NCI-H146 treated with DMSO at 0.1 percent for 48 hours (cell line): ENCODE measurements at regions not wholly inside any gene's neighbourhood (a gene's known extent, or its start where the extent isn't known, plus 50 kb on each side); places are given as distances from the start of the nearest gene placed in this dataset.
"Not testable (repeated sequence)": the region's sequence is repeated elsewhere in the genome, so short reads cannot be mapped to it uniquely, and the experiment has no call there.

Experiments used
- DNase-seq: peaks from one replicate; lab custom pipeline; 2025; ENCODE audit not compliant: unreplicated experiment; lab: John Stamatoyannopoulos, UW

DNA sequence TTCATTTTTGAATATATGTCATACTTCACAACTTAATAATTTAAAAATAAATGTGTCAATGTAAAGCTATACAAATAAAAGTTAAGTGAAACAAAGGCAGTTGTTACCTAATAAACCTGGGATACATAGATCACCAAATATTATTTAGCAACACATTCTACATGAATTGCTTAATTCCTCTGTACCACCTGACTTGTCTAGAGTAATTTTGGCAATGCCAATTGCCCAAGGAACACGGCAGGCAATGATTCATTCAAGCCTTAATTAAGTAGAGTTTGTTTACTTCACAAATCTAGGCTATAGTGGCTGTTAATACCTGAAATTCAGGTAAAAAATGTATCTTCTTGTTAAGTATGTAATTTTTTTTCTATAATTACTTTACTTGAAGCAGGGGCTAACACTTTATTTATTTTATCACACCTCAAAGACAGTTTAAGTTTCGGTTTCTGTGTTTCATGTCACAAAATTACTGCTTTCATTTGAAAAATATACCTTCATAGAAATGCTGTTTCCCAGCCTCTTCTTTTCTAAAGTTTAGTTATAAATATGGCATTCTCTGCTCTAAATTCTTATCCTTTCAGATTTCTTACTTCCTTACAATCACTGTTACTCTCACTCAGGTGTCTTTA lies 705.7 kb downstream of the SLITRK5 start:
- DNase-seq = no peak

DNA sequence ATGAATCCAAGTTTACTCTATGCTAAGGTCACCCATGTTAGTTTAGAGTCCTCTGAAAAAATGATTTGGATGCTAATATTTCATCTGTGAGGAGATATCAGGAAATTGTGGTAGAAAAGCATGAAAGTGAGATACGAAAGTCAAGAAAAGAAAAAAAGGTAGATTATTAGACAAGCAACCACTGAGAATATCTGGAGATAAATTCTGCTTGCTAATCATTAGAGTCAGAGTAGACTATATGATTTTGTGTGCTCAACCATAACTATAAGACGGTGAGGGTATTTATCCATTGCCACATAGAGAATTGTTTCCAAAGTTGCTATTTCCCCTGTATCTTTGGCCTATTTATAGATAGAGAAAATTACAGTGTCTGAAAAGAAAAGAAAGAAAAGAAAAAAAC lies 706.7 kb downstream of the SLITRK5 start:
- DNase-seq = no peak

DNA sequence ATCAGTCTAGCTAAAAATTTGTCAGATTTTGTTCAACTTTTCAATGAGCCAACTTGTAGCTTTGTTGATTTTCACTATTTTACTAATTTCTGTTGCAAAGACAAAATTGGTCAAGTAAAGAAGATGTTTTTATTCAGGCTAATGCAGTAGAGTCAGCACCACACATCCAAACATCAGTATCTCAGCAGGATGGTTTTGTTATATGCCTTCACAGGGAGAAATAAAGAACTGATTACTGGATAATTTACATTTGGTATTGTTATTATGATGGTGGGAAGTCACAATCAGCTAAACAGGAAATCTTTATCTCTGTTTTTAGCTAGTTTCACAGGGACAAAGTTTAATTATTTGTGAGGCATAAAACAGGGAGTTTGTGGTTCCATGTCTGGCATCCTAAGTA lies 713.4 kb downstream of the SLITRK5 start:
- no peak for DNase-seq

DNA sequence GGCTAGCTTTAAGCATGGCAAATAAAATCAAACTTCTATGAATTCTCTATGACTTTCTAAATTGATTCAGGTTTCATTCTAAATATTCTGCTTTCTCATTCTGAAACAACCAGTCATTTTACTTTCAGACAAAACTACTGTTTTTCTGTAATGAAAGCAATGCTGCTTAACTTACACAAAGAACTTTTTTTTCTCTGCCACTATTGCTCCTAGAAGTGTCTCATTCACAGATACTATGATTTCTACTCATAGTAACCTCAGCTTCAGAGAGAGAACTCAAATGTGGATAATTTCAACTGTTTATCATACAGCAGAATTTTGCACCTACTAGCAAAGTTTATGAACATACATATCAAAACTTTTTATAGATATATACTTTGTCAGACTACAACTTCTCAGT lies 724.6 kb downstream of the SLITRK5 start:
- DNase-seq = no peak

DNA sequence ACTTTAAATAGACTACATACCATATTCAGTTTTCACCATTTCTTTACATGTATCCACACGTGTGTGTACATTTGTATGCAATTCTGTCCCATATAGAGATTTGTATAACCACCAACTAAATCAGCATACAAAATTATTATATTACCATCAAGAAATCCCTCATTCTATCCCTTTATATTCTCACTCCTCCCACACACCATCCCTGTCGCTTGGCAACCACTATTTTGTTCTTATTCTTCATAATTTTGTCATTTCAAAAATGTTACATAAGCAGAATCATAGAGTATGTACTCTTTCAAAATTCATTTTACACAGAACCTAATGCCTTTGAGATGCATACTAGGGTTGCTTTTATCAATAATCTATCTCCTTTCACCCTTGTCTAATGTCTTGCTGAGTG lies 740.5 kb downstream of the SLITRK5 start:
- no peak for DNase-seq

DNA sequence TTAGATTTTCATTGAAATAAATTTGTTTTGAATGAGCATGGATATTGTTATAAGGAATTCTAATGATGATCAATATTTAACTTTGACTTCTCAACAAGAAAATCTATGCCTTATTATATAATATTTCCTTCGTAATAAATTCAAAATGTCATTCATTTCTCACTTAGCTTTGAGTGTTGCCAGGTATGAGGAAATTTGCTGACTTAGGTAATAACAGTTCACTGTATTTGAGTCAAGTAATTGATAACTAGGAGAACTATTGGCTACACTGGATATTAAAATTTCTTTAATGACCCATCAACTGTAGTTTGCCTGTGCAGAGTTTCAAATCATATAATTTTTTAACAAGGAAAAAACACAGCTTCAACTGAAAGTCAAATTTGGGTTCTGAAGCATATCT lies 746.6 kb downstream of the SLITRK5 start:
- DNase-seq = no peak

DNA sequence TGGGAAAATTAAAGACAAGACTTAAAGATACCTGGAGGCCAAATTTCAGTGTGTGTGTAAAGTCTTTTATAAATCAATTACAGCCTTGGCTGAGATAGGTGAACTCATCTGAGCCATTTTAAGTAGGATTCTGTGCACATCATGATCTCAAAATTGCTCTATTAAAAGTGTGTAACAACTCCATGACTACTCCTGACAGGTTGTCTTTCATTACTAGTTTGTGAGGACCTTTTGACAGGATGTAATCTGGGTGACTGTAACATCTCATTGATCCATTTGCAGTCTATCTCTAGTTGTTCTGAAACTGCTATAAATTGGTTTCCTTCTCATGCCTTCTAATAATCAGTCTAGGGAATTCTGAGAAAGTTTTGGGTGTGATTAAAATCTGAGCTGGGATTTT lies 753.3 kb downstream of the SLITRK5 start:
- DNase-seq = no peak

DNA sequence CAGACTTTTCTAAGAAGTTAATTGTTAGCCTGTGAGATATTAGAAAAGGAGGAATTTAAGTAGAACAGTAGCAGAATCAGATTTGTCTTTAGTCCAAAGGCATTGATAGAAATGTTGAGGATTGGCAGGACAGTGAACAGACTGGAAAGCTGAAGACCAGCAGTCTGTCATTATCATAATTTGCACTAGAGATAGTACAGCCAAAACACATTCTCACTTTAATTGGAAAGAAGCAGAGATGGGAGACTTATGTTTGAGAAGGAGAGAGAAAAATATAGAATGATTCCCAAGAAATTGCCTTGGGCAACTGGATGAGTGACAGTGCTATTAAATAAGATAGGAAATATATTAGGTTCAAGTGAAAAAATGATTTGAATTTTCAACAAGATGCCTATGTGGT lies 755.5 kb downstream of the SLITRK5 start:
- DNase-seq = no peak

DNA sequence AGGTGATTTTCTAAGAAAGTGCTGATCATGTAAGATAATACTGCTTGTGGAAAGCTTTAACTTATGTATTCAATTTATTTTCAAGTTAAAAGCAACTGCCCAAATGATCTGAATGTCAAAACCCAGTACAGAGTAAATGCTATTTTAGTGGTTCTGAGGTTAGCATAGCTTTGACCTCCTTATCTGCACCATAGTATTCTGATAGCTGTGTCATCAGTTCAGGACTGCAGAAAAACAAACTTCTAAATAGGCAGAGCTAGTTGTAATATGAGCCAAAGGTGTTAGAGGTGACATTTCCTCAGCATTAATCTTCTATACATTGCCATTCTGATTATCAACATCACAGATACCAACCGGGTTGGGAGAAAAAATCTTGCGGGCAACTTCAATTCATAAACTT lies 758.7 kb downstream of the SLITRK5 start:
- no peak for DNase-seq

DNA sequence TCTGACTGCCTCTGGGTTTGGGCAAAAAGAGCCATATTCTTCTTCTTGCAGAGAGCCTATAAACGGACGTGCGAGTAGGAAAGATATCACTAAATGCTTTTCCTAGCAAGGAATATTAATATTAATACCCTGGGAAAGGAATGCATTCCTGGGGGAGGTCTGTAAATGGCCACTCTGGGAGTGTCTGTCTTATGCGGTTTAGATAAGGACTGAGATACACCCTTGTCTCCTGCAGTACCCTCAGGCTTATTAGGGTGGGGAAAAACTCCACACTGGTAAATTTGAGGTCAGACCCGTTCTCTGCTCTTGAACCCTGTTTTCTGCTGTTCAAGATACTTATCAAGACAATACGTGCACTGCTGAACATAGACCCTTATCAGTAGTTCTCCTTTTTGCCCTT lies 763.8 kb downstream of the SLITRK5 start:
- no peak for DNase-seq

DNA sequence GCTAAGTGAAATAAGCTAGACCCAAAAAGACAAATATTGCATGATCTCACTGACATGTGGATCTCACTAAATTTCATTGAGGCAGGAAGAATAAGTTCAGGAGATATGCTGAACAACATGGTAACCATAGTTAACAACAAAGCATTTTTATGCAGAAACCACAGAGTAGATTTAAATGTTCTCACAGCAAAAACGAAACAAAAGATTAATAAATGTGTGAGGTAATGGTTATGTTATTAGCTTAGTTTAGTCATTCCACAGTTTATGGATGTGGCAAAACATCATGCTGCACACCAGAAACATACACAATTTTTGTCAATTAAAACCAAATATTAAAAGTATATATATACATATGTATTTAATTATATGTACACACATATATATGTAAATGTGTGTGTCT lies 765.8 kb downstream of the SLITRK5 start:
- DNase-seq = no peak

DNA sequence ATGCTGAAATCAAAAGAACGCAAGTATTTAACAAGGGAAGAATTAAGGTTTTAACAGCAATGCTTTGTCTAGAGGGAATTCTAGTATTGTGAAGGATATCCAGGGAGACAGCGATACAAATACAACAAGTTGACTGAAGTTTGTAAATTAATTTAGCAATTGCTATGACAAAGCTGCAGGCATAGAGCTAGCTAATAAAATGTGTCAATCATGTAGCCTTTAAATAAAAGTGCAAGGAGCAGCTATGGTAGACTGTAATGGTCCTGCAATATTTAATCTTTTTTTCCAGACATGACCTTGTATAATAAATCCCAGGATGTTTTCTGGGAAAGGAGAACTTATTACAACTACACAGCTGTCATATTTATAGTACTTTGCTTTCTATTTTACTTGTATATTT lies 779.3 kb downstream of the SLITRK5 start:
- DNase-seq = no peak

DNA sequence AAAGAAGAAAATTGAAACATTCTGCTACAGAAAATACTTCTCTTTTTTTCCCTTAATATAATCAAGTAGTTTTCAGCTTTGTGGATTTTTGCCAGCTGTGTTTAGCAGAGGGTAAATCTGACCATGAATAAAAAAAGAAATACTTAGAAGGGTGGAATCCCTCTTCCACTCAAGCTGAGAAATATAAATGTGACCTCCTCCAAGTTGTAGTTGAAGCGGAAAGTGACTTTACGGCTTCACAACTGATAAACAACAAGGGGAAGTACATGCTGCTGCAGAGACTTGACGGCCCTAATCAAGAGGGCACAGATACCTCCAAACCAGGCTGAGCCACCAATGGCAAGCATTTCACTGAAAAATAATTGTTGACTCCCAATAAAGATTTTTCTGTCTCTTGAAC lies 785.0 kb downstream of the SLITRK5 start:
- DNase-seq = no peak

DNA sequence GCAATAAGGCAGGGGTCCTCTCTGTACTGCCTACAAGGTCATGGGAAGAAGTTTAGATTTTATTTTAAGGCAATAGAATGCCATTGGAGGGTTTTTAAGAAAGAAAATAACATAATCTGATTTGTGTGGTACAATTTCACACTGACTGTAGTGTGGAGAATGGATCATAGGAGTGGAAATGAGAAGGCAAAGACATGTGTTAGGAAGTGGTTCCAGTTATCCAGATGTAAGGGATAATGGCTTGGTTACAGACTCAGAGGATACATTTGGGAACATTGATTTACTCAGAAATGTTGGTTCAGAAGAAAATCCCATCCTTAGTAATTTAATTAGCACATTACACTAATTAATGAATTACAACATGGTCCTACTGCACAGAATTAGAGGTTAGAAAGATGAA lies 788.2 kb downstream of the SLITRK5 start:
- DNase-seq = no peak

DNA sequence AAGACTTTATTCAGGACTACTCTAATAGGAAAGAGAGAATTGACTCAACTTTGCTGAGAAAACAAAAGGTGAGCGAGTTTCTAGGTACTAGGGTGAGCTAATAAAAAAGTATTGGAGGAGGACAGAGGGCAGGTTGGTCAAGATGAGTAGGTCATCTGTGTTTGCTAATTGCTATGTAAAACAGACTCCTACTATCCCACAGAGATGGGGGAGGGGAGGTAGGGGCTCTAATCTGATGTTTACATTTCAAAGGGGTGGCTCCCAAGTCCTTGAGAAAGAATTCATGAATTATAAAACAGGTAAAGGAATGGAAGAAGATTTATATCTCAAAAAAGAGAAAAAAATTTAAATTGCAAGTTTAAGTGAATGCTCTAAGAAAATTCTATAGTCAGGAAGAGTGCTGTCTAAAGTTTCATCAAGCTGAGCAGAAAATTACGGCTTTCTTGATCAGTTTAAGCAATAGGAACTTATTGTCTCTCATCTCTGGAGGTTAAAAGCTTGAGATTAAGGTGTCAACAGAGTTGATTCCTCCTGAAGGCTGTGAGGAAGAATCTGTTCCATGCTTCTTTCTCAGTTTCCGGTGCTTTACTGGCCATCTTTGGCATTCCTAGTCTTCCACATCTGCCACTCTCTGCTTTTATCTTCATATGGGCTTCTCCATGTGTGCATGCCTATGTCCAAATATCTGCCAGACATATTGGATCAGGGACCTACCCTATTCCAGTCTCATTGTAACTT lies 790.3 kb downstream of the SLITRK5 start:
- no peak for DNase-seq

DNA sequence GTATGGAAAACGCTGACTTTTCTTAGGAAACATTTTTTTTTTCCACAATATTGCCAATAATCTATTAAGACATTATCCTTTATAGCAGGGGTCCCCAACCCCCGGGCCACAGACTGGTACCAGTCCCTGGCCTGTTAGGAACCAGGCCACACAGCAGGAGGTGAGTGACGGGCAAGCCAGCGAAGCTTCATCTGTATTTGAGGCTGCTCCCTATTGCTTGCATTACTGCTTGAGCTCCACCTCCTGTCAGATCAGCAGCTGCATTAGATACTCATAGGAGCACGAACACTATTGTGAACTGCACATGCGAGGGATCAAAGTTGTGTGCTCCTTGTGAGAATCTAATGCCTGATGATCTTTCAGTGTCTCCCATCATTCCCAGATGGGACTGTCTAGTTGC lies 793.7 kb downstream of the SLITRK5 start:
- DNase-seq = no peak

DNA sequence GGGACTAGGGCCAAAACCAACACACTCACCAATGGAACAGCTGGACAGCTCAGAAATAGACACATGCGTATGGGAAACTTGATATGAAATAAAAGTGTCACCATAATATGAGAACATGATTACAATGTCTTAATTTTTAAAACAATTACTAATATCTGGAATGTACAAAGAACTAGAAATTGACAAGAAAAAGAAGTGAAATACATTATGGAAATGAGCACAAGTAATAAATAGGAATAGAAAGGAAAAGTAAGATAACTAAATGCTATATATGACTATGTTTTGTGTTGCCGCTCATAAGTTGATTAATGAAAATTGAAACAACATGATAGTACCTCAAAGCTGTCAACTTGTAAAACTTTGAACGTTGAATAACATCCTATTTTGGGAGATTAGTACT lies 801.1 kb downstream of the SLITRK5 start:
- no peak for DNase-seq

DNA sequence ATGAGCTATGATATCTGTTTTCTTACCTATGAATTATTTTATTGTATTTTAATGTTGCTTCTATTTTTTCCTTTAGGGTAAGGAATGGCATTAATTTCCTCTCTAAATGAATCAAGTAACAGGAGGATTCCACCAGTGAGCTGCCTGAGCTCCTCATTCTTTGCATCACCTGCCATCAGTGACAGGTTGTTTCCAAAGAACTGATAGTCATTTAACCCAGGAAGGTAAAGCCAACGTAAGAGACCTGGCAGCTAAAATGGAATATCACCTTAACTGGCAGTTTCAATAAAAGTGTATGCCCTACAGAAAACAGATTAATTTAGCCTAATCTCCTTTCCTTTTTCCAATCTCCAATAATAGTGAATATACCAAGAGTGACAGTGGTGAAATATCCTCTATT lies 812.0 kb downstream of the SLITRK5 start:
- no peak for DNase-seq

DNA sequence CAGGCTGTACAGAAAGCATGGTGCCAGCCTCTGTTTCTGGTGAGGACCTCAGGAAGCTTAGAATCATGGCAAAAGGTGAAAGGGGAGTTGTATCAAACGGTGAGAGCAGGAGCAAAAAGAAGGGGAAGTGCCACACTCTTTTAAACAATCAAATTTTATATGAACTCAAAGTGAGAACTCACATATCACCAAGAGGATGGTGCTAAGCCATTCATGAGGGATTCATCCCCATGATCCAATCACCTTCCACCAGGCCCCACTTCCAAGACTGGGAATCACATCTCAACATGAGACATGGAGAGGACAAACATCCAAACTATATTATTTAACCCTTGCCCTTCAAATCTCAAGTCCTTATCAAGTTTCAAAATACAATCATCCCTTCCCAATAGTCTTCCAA lies 836.7 kb downstream of the SLITRK5 start:
- DNase-seq = no peak

DNA sequence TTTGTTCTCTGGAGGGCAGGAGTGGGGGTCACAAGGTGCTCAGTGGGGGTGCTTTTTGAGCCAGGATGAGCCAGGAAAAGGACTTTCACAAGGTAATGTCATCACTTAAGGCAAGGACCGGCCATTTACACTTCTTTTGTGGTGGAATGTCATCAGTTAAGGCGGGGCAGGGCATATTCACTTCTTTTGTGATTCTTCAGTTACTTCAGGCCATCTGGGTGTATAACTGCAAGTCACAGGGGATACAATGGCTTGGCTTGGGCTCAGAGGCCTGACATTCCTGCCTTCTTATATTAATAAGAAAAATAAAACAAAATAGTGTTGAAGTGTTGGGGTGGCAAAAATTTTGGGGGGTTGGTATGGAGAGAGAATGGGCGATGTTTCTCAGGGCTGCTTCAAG lies 841.8 kb downstream of the SLITRK5 start:
- not testable (repeated sequence) for DNase-seq

DNA sequence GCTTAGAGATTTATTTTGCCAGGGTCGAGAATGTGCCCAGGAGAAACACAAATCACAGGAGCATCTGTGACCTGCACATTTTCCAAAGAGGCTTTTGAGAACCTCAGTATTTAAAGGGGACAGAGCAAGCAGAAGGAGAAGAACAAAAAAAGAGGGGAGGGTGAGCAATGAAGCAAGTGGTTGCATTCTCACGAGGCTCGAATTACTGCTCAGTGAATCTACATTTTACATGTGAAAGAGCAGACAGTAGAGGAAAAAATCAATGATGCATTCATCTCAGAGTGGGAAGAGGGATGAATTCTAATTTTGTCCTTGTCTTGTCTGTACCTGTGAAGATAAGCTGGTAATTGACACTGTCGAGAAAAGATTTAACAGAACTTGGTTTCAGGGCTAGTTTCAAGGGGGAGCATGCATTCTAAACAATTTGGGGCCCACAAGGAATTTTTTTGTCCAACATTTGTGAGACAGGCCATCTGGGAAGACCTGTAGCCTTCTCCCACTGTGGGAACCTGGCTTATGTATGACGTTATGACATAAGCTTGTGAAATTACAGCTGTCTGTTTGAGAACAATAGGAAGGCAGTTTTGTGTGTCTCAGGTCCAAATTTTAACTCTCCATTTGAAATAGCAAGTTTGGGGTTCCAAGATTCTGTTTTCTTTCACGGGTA lies 855.1 kb downstream of the SLITRK5 start:
- DNase-seq = no peak

DNA sequence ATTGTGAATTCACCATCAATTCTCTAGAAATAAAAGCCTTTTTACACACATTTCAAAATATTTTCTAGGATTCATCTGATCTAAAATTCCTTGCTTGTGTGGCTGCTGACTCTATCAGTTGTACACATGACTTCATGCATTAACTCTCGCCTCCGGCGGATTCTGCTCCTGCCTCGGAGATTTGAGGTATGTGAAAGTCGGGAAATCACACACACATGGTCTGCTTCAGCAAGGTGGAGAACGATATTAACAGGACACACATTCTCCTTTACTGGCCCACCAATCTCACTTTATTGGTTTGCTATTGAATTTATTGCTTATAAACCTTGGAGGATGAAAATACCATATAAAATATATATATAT lies 855.7 kb downstream of the SLITRK5 start:
- DNase-seq = no peak

DNA sequence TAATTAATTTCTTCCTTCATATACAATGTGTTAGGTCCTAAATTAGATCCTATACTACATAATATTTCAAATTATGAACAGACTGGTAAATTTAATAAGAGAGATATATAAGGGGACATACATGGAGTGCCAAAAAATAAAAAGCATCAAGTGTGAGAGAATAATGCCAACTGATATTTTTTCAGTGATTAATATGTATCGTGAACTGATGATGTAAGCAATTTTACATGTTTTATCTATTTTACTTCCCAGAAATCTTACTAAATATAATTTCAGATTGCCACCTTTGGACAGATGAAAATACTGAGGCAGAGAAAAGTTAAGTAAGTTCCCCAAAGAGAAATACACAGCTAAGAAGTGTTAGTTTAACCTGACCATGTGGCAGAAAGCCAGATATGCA lies 870.8 kb downstream of the SLITRK5 start:
- DNase-seq = no peak
